Ascending aorta (tissue), 2 donors: ENCODE measurements at regions not wholly inside any gene's neighbourhood (a gene's known extent, or its start where the extent isn't known, plus 50 kb on each side); places are given as distances from the start of the nearest gene placed in this dataset.
"Not testable (repeated sequence)": the region's sequence is repeated elsewhere in the genome, so short reads cannot be mapped to it uniquely, and the experiment has no call there.

Source experiments
- DNase-seq, 2 donors: peaks; one replicate each; pipeline ENCODE4 v3.0.0-alpha.2; 2019; ENCODE audit warnings: low spot score in 2 of 2
- H3K27ac ChIP-seq, 2 donors: fragments of 200-600 bp; sonication (generic); one replicate each; pipeline ENCODE4 v1.5.1; 2016 to 2017; ENCODE audit warnings: mild to moderate bottlenecking in 1 of 2
- H3K27me3 ChIP-seq: fragments of 200-600 bp; sonication (generic); one replicate; pipeline ENCODE4 v1.5.1; 2017
- H3K36me3 ChIP-seq, 2 donors: fragments of 200-600 bp; sonication (generic); one replicate each; pipeline ENCODE4 v1.5.1; 2016
- H3K4me1 ChIP-seq, 2 donors: fragments of 200-600 bp; sonication (generic); one replicate each; pipeline ENCODE4 v1.5.1; 2016 to 2017; ENCODE audit warnings: mild to moderate bottlenecking in 1 of 2
- H3K4me3 ChIP-seq, 2 donors: fragments of 200-600 bp; sonication (generic); one replicate each; pipeline ENCODE4 v1.5.1; 2016 to 2017; ENCODE audit warnings: mild to moderate bottlenecking in 1 of 2
- H3K9me3 ChIP-seq, 2 donors: fragments of 200-600 bp; sonication (generic); one replicate each; pipeline ENCODE4 v1.5.1; 2016
- intact Hi-C: fragments of 100-400 bp; cut with DNase I; formaldehyde crosslinking; loops from one replicate; pipeline ENCODE4 v1.15.1; 2023
- TF ChIP-seq, protein P1 (sequence below), 3 experiments: fragments of 200-600 bp in 2 of 3; fragments of 450-650 bp in 1 of 3; sonication (generic) in 2 of 3; IDR thresholded peaks; one replicate each; pipeline ENCODE4 v1.5.1; 2016 to 2019; ENCODE audit warnings: antibody characterized with exemption in 3 of 3, mild to moderate bottlenecking in 1 of 3, moderate library complexity in 1 of 3

- intact Hi-C loops, result no loop called here
- no peaks in the 10 kb centered on the region for H3K36me3 ChIP-seq
- H3K27me3 ChIP-seq, result no peaks in the 10 kb centered on the region
- no peak overlapping the region for H3K27ac ChIP-seq
- DNase-seq, result no peak
- H3K4me1 ChIP-seq, result no peaks in the 10 kb centered on the region
- TF ChIP-seq, protein P1, sequence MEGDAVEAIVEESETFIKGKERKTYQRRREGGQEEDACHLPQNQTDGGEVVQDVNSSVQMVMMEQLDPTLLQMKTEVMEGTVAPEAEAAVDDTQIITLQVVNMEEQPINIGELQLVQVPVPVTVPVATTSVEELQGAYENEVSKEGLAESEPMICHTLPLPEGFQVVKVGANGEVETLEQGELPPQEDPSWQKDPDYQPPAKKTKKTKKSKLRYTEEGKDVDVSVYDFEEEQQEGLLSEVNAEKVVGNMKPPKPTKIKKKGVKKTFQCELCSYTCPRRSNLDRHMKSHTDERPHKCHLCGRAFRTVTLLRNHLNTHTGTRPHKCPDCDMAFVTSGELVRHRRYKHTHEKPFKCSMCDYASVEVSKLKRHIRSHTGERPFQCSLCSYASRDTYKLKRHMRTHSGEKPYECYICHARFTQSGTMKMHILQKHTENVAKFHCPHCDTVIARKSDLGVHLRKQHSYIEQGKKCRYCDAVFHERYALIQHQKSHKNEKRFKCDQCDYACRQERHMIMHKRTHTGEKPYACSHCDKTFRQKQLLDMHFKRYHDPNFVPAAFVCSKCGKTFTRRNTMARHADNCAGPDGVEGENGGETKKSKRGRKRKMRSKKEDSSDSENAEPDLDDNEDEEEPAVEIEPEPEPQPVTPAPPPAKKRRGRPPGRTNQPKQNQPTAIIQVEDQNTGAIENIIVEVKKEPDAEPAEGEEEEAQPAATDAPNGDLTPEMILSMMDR (IDR thresholded peaks at IDR 0.05), result no peak
- H3K4me3 ChIP-seq, result no peak overlapping the region
- H3K9me3 ChIP-seq, result no peaks in the 10 kb centered on the region
These were observed 87.2 kb downstream of the RMI1 start for GRCh38 chr9:84067821-84068220.

- TF ChIP-seq, protein P1 (IDR thresholded peaks at IDR 0.05), result no peak
- Histone ChIP-seq H3K27me3 (no peaks in the 10 kb centered on the region), H3K36me3 (no peaks in the 10 kb centered on the region), H3K27ac (no peak overlapping the region), H3K4me1 (no peaks in the 10 kb centered on the region), H3K9me3 (no peaks in the 10 kb centered on the region), H3K4me3 (no peak overlapping the region)
- intact Hi-C loops, result no loop called here
- DNase-seq, result no peak
These were observed 88.3 kb downstream of the RMI1 start for GRCh38 chr9:84068872-84069271.

DNA sequence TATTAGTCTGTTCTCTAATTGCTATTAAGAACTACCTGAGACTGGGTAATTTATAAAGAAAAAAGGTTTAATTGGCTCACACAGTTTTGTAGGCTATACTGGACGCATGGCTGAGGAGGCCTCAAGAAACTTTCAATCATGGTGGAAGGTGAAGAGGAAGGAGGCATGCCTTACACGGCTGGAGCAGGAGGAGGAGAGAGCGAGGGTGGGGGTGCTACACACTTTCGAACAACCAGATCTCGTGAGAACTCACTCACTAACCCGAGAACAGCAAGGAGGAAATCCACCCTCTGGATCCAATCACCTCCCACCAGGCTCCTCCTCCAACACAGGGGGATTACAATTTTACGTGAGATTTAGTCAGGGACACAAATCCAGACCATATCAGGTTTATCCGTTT, 90.0 kb downstream of the RMI1 start:
- DNase-seq, result no peak

GRCh38 chr9:84072621-84073180, 92.1 kb downstream of the RMI1 start:
- H3K4me3 ChIP-seq, result no peak overlapping the region
- intact Hi-C loops, result no loop called here
- no peaks in the 10 kb centered on the region for H3K36me3 ChIP-seq
- H3K9me3 ChIP-seq, result no peaks in the 10 kb centered on the region
- no peaks in the 10 kb centered on the region for H3K27me3 ChIP-seq
- no peaks in the 10 kb centered on the region for H3K4me1 ChIP-seq
- DNase-seq, result no peak
- no peak overlapping the region for H3K27ac ChIP-seq
- TF ChIP-seq, protein P1 (IDR thresholded peaks at IDR 0.05), result no peak

More for the DNA sequence above, 90.0 kb downstream of the RMI1 start:
- no peak overlapping the region for H3K4me3 ChIP-seq
- intact Hi-C loops, result no loop called here
- no peaks in the 10 kb centered on the region for H3K36me3 ChIP-seq
- TF ChIP-seq, protein P1 (IDR thresholded peaks at IDR 0.05), result no peak
- H3K27me3 ChIP-seq, result no peaks in the 10 kb centered on the region
- no peaks in the 10 kb centered on the region for H3K9me3 ChIP-seq
- no peak overlapping the region for H3K27ac ChIP-seq
- H3K4me1 ChIP-seq, result no peaks in the 10 kb centered on the region

GRCh38 chr9:84075004-84075403, 94.4 kb downstream of the RMI1 start:
- Histone ChIP-seq H3K27me3 (no peaks in the 10 kb centered on the region), H3K27ac (no peak overlapping the region), H3K9me3 (no peaks in the 10 kb centered on the region), H3K4me3 (no peak overlapping the region), H3K36me3 (no peaks in the 10 kb centered on the region), H3K4me1 (no peaks in the 10 kb centered on the region)
- no peak for DNase-seq
- TF ChIP-seq, protein P1 (IDR thresholded peaks at IDR 0.05), result no peak
- intact Hi-C loops, result no loop called here

DNA sequence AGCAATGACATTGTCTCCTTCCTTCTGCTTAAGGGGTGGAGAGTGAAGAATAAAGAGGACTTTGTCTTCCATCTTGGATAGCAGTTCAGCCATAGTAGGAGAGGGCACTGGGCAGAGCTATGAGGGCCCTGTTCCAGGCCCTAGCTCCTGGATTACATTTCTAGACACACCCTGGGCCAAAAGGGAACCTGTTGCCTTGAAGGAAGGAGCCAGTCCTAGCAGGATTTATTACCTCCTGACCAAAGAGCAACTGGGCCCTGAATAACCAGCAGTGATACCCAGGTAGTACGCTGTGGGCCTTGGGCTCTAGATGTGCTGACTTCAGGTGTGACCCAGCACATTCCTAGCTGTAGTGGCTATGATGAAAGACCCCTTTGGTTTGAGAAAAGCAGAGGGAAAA, 95.8 kb downstream of the RMI1 start:
- H3K9me3 ChIP-seq, result no peaks in the 10 kb centered on the region
- no peaks in the 10 kb centered on the region for H3K27me3 ChIP-seq
- no peaks in the 10 kb centered on the region for H3K4me1 ChIP-seq
- TF ChIP-seq, protein P1 (IDR thresholded peaks at IDR 0.05), result no peak
- no peak for DNase-seq
- intact Hi-C loops, result no loop called here
- H3K36me3 ChIP-seq, result no peaks in the 10 kb centered on the region
- H3K4me3 ChIP-seq, result no peak overlapping the region
- no peak overlapping the region for H3K27ac ChIP-seq

DNA sequence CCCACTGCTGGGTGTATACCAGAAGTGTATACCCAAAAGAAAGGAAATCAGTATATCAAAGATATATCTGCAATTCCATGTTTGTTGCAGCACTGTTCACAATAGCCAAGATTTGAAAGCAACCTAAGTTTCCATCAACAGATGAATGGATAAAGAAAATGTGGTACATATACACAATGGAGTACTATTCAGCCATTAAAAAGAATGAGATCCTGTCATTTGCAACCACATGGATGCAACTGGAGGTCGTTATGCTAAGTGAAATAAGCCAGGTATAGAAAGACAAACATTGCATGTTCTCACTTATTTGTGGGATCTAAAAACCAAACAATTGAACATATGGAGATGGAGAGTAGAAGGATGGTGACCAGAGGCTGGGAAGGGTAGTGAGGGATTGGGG, 97.2 kb downstream of the RMI1 start:
- H3K36me3 ChIP-seq, H3K27ac ChIP-seq, H3K9me3 ChIP-seq, H3K27me3 ChIP-seq, DNase-seq, H3K4me1 ChIP-seq, intact Hi-C loops, H3K4me3 ChIP-seq: not testable (repeated sequence)
